HG02623 (cell line): ENCODE measurements at regions not wholly inside any gene's neighbourhood (a gene's known extent, or its start where the extent isn't known, plus 50 kb on each side); places are given as distances from the start of the nearest gene placed in this dataset.

Source experiments
- ATAC-seq: cut with Tn5 transposase; IDR thresholded peaks from one replicate; pipeline ENCODE4 v1.9.1; 2021; ENCODE audit warnings: moderate library complexity; ENCODE audit not compliant: unreplicated experiment

- no peak for ATAC-seq
These were observed 159.9 kb downstream of the KLF13 start for GRCh38 chr15:31486506-31486905.

GRCh38 chr15:31486906-31487695, 160.5 kb downstream of the KLF13 start:
- ATAC-seq: no peak

GRCh38 chr15:31487811-31488436, 161.3 kb downstream of the KLF13 start:
- no peak for ATAC-seq

GRCh38 chr15:31488437-31489204, 162.0 kb downstream of the KLF13 start:
- no peak for ATAC-seq

- ATAC-seq: no peak
These were observed 162.6 kb downstream of the KLF13 start for GRCh38 chr15:31489281-31489680.

GRCh38 chr15:31489801-31490646, 163.4 kb downstream of the KLF13 start:
- no peak for ATAC-seq

- no peak for ATAC-seq
These were observed 168.2 kb downstream of the KLF13 start for GRCh38 chr15:31494786-31495185.

- ATAC-seq: no peak
These were observed 168.6 kb downstream of the KLF13 start for GRCh38 chr15:31495281-31495680.

GRCh38 chr15:31497838-31498237, 171.2 kb downstream of the KLF13 start:
- ATAC-seq: no peak

GRCh38 chr15:31498329-31498728, 171.7 kb downstream of the KLF13 start:
- no peak for ATAC-seq

- ATAC-seq: no peak
These were observed 172.1 kb downstream of the KLF13 start for GRCh38 chr15:31498756-31499155.

- ATAC-seq: no peak
These were observed 172.8 kb downstream of the KLF13 start for GRCh38 chr15:31499236-31499952.

GRCh38 chr15:31499953-31500765, 173.5 kb downstream of the KLF13 start:
- ATAC-seq: no peak

GRCh38 chr15:31500766-31501449, 174.3 kb downstream of the KLF13 start:
- no peak for ATAC-seq

- ATAC-seq: no peak
These were observed 175.0 kb downstream of the KLF13 start for GRCh38 chr15:31501536-31502157.

GRCh38 chr15:31502541-31503229, 176.1 kb downstream of the KLF13 start:
- ATAC-seq: no peak

GRCh38 chr15:31503256-31503655, 176.6 kb downstream of the KLF13 start:
- ATAC-seq: no peak
